ENCODE measurements at regions not wholly inside any gene's neighbourhood (a gene's known extent, or its start where the extent isn't known, plus 50 kb on each side); places are given as distances from the start of the nearest gene placed in this dataset.

GRCh38 chr5:51227963-51228470, 155.2 kb upstream of the ISL1 start:
- Histone ChIP-seq H3K27ac (ENCODE audit: control insufficient read depth, insufficient read depth) (no peak overlapping the region), H3K4me2 (ENCODE audit: control insufficient read depth, insufficient read depth) (no peak overlapping the region), H3K9me3 (replicated peaks; ENCODE audit: control insufficient read depth, insufficient read depth, low read length) (no peaks in the 10 kb centered on the region), H2AFZ (ENCODE audit: control insufficient read depth, low read depth, low read length) (no peak overlapping the region), H4K20me1 (ENCODE audit: control insufficient read depth, insufficient read depth) (no peaks in the 10 kb centered on the region), H3K4me1 (ENCODE audit: control insufficient read depth, insufficient read depth, low read length) (no peaks in the 10 kb centered on the region), H3K36me3 (ENCODE audit: control insufficient read depth in 2 of 2, insufficient read depth in 2 of 2, low read length in 1 of 2) (no peaks in the 10 kb centered on the region), H3K79me2 (ENCODE audit: control insufficient read depth, insufficient read depth, low read length) (no peaks in the 10 kb centered on the region), H3K4me3 (no peak overlapping the region), H3K27me3 (replicated peaks in 1 of 2; ENCODE audit: control insufficient read depth in 2 of 2, insufficient read depth in 2 of 2, low read length in 1 of 2) (no peaks in the 10 kb centered on the region), H3K9ac (ENCODE audit: control insufficient read depth, insufficient read depth, low read length) (no peak overlapping the region)
- CTCF ChIA-PET: interaction anchor here (0.6 kb wide), 1 partner anchor 144 kb away, joined by 4 read pairs; no protein-coding TSS in a partner anchor
- POLR2A ChIA-PET: no interaction called here
- FAIRE-seq (no peak), DNase-seq (ENCODE audit: low read depth, low spot score) (no peak), ATAC-seq (no peak)
- WGBS (ENCODE audit: insufficient coverage, insufficient replicate concordance, low lambda C conversion rate, missing lambda C conversion rate): 31% methylated on average over 5 of the region's 5 CpGs
- BruUV-seq (replicated peaks): no TSS peak
- RAD21 ChIA-PET (ENCODE audit: unreplicated experiment): interaction anchor here (0.7 kb wide), 1 partner anchor 86 kb away, joined by 3 read pairs; no protein-coding TSS in a partner anchor
- intact Hi-C loops (cut with micrococcal nuclease; ENCODE audit: unreplicated experiment) (no loop called here), in situ Hi-C loops (cut with MboI) (no loop called here)
- SMC1A ChIA-PET (ENCODE audit: uncharacterized antibody, unreplicated experiment): no interaction called here
- no peak for TF ChIP-seq SKIL (IDR thresholded peaks at IDR 0.05; ENCODE audit: low read depth, poor library complexity, severe bottlenecking)
- no peak for TF ChIP-seq MEF2A (IDR thresholded peaks at IDR 0.05; ENCODE audit: insufficient read depth, low read depth, low read length)
- no peak for TF ChIP-seq NRF1 (conservative IDR thresholded peaks at IDR 0.05; ENCODE audit: low read depth, low read length)
- no peak for TF ChIP-seq MAX (IDR thresholded peaks at IDR 0.05; ENCODE audit: low read depth, low read length)
- TF ChIP-seq REST (IDR thresholded peaks at IDR 0.05; ENCODE audit: low read depth, low read length): no peak
- no peak for TF ChIP-seq SMAD5 (IDR thresholded peaks at IDR 0.05; ENCODE audit: low read depth)
- TF ChIP-seq CBX5 (IDR thresholded peaks at IDR 0.05; ENCODE audit: low read depth): no peak
- no peak for TF ChIP-seq MTA2 (IDR thresholded peaks at IDR 0.05; ENCODE audit: low read depth)
- no peak for TF ChIP-seq SPI1 (IDR thresholded peaks at IDR 0.05; ENCODE audit: borderline replicate concordance, insufficient read depth, low read depth, low read length)
- TF ChIP-seq EZH2 (IDR thresholded peaks at IDR 0.05; ENCODE audit: borderline replicate concordance, control insufficient read depth, low read depth, low read length): no peak
- no peak for TF ChIP-seq BACH1 (IDR thresholded peaks at IDR 0.05; ENCODE audit: borderline replicate concordance)
- no peak for TF ChIP-seq RB1 (IDR thresholded peaks at IDR 0.05; ENCODE audit: borderline replicate concordance)
- no peak for TF ChIP-seq EGR1 (IDR thresholded peaks at IDR 0.05; ENCODE audit: borderline replicate concordance in 1 of 2, low read depth in 2 of 2, low read length in 2 of 2)
- no peak for TF ChIP-seq PML (IDR thresholded peaks at IDR 0.05; ENCODE audit: low read length)
- TF ChIP-seq CBFB (IDR thresholded peaks at IDR 0.05; ENCODE audit: low read depth): no peak
- no peak for TF ChIP-seq E2F8 (IDR thresholded peaks at IDR 0.05; ENCODE audit: low read depth, partially characterized antibody)
- TF ChIP-seq CHD4 (IDR thresholded peaks at IDR 0.05): no peak

Data from GM12878 (cell line).